ENCODE measurements at regions not wholly inside any gene's neighbourhood (a gene's known extent, or its start where the extent isn't known, plus 50 kb on each side); places are given as distances from the start of the nearest gene placed in this dataset.

DNA sequence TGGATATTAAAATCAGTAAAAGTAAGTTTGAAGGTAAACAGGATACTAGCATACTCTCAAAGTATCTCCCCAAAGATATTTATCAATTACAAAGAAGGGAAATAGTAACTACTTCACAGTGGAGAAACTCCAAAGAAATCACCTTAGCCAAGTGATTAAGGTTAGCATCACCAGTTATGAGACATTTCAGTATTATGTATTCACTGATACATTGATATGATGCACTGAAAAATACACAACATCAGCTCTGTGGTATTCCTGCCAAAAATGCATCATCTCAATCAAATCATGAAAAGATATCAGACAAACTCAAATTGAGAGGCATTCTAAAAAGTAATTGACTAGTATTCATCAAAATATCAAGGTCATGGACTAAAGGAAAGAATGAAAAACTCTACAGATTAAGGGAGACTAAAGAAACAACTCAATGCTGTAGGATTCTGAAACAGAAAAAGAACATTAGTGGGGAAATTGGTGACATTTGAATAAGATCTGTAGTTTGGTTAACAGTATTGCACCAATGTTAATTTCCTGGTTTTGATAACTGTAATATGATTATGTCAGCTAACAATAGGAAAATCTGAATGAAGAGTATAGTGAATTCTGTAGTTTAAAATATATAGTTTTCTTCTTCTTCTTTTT lies 215.4 kb downstream of the UACA start:
- no peak for DNase-seq

DNA sequence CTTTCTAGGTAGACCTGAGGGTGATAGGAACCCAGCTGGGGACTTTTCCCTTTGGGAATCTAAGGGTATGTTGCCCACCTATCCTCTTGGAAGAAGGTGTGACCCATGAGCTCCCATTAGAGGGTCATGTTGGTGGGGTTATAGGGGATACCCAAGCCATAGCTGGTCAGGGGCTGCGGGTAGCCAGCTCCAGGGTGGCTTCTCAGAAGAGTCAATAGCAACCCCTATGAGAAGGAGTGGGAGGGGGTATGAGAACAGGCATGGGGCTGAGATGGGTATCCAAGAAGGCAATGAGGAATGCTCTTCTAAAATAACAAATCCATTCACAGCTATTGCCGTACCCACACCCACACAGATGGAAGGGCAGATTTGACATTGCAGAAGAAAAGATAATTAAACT lies 217.8 kb downstream of the UACA start:
- no peak for DNase-seq

GRCh38 chr15:70541511-70541910 lies 221.8 kb downstream of the UACA start:
- DNase-seq, result no peak

GRCh38 chr15:70539912-70540530 lies 223.3 kb downstream of the UACA start:
- no peak for DNase-seq

GRCh38 chr15:70539409-70539808 lies 223.9 kb downstream of the UACA start:
- no peak for DNase-seq

DNA sequence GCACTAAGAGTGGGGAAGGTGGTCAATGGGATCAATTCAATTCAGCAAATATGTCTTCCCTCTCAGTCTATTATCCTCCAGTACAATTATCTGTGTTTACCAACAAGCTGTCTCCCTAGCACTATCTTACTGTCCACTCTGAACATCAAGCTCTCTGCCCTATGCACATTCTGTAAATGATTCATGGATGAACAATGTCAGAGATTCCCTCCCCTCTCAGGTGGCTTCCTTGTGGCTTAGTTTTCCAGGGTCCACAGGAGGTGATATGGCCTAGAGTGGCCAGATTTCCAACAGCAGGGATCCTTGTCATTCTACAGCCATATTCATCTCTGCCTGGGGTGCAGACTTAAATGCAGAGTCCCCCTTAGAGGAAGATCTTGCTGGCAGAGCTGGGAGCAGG lies 225.1 kb downstream of the UACA start:
- no peak for DNase-seq

DNA sequence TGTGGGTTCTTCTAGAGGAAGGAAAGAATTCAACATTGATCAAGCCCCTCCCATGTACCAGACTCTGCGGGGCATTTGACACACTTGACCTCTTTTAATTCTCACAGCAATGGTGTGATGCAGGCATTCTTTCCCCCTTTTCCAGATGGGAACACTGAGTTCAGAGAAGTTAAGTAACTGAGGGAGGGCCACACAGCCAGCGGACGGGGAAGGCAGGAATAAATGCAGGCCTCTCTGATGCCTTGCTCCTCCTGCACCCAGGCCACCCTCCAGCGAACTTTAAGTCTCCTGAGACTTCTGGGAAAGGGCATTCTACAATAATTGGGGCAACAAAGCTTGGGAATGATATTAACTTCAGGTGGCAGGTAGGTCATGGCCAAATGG lies 227.4 kb downstream of the UACA start:
- no peak for DNase-seq

GRCh38 chr15:70535071-70535954 lies 228.0 kb downstream of the UACA start:
- DNase-seq, result no peak

- DNase-seq, result no peak
Observed at GRCh38 chr15:70533931-70534742, 229.2 kb downstream of the UACA start.

DNA sequence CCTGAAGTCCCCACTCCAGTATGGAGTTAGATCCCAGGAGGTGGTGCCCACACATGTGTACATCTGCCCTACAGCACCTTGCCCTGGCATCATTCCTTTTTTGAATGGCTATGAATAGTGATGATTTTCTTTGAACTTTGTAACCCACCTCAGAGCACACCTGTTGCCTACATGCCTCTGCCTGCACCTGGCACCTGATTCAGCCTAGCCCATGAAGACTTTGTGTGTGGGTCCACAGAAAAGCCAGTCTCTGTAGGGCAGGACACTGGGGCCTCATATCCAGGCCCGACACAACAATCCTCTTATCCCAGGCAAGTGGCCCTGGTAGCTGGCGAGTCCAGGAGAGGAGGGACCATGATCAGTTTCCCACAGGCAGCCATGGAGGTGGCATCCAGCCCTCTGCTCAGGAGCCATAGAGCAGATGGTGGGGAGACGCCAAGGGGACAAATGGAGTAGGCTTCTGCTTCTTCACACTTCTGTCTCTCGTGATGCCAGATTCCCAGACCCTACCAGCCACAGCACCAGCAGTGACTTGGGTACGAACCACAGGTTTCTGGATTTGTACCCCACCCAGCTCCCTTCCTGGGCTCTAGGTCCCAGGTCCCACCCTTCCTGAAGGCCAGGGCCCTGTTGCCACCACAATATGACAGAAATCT lies 230.7 kb downstream of the UACA start:
- no peak for DNase-seq

- DNase-seq, result no peak
Observed at GRCh38 chr15:70531576-70531975, 231.8 kb downstream of the UACA start.

GRCh38 chr15:70530906-70531305 lies 232.5 kb downstream of the UACA start:
- no peak for DNase-seq

DNA sequence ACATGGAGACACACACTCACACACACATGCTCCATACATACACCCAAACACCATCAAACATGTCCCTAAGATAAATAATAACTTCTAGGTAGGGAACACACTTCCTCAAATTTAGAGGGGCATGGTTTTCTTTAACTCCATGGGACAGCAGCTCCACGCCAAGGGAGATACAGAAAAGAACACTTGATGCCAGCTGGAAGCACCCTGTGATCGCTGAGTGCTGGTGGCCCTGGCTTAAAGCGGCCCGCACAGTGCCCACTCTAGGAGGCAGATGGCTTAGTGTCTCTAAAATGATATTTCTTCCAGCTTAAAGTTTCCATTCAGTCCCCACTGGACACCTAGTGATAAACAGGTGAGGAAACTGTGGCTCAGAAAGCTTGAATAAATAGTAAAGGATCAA lies 232.9 kb downstream of the UACA start:
- DNase-seq, result no peak

DNA sequence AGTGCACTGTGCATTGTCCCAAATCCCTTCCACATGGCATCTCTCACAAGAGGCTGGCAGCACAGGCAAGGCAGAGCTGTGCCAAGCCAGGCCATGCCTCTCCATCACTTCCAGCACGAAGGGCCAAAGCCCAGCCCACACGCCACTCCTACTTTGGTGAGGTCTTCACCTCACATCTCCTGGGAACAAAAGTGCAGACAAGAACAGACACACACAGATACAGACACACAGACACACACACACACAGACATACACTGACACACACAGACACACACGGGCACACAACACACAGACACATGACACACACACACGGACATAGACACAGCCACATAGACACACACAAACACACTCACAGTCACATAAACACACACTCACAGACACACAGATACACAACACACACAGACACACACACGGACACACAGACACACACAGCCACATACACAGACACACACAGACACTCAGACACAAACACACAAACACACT lies 233.3 kb downstream of the UACA start:
- DNase-seq, result no peak

- no peak for DNase-seq
Observed at GRCh38 chr15:70528816-70529215, 234.5 kb downstream of the UACA start.

DNA sequence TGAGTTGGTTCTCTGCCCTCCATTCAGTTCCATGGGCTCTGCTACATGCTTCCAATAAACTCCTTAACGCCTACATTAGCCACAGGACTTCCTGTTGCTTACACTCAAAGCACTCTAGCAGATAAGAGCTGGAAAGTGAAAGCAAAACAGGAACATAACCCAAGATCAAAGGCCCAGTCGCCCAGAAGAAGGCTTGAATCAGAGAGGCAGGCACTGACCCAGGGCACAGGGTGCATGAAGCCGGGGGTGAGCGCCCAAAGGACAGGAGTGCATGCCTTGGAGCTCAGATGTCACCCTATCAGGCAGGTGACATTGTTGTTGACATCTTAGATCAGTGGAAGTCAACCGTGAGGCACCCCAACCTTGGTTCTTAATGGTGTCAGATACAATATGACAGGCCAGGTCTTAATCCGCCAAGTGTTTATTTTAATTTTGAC lies 235.1 kb downstream of the UACA start:
- DNase-seq, result peak; percentile 54

DNA sequence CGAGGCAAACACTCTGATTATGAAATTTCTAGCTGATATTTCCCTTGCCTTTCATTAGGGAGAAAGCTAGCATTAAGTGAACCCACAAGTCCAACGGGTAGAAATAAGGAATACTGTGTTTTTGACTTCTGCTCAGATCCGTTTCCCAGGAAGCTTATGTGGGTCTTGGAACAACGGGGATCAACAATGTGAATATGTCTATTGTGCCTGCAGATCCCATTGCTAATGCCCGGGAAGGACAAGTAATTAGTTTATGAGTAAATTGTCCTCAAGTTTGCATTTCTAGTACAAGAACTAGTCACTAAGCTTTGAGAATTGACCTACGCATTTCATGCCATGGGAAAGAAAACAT lies 236.4 kb downstream of the UACA start:
- no peak for DNase-seq

- peak; percentile 82 for DNase-seq
Observed at GRCh38 chr15:70526221-70526973, 237.0 kb downstream of the UACA start.

- no peak for DNase-seq
Observed at GRCh38 chr15:70525551-70525950, 237.8 kb downstream of the UACA start.

- no peak for DNase-seq
Observed at GRCh38 chr15:70524470-70524869, 238.9 kb downstream of the UACA start.

- DNase-seq, result no peak
Observed at GRCh38 chr15:70523616-70524015, 239.7 kb downstream of the UACA start.

DNA sequence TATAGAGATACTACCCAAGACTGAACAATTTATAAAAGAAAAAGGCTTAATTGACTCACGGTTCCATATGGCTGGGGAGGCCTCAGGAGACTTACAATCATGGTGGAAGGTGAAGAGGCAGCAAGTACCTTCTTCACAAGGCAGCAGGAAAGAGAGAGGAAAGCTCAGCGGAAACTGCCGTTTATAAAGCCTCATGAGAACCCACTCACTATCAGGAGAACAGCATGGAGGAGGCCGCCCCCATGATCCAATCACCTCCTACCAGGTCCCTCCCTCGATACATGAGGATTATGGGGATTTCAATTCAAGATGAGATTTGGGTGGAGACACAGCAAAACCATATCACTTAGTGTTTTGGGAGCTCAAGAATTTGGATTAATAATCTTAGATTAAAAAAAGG lies 240.2 kb downstream of the UACA start:
- DNase-seq, result no peak

Measured in NCI-H2029 (cell line).